ENCODE measurements at regions not wholly inside any gene's neighbourhood (a gene's known extent, or its start where the extent isn't known, plus 50 kb on each side); places are given as distances from the start of the nearest gene placed in this dataset.

DNA sequence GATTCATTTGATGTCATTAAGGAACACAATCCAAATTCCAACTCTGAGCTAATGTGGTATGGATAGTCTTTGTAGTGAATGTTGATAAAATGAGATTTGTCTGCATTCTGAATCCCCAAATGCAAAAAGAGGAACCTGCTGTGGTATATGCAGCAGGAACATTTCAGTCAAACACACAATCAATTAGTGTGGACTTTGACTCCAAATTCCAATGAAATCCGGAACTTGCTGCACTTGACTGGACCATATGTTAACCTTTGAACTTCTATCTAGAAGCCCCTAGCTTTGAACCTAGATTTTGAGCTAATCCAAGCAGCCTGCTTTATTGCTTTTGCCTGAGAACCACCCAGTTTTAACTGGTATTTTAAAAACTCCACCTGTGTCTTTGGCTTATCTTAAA, 341.3 kb downstream of the SPRY2 start:
- Histone ChIP-seq H3K27me3 (ENCODE audit: insufficient read depth, low read depth, severe bottlenecking) (no peaks in the 10 kb centered on the region), H3K9me3 (ENCODE audit: severe bottlenecking) (no peaks in the 10 kb centered on the region), H3K4me3 (ENCODE audit: low read depth, low read length) (no peak overlapping the region), H3K36me3 (no peaks in the 10 kb centered on the region), H3K27ac (no peak overlapping the region)
- no peak for DNase-seq
- no peak for TF ChIP-seq CTCF (IDR thresholded peaks at IDR 0.05; ENCODE audit: low read depth, low read length)

DNA sequence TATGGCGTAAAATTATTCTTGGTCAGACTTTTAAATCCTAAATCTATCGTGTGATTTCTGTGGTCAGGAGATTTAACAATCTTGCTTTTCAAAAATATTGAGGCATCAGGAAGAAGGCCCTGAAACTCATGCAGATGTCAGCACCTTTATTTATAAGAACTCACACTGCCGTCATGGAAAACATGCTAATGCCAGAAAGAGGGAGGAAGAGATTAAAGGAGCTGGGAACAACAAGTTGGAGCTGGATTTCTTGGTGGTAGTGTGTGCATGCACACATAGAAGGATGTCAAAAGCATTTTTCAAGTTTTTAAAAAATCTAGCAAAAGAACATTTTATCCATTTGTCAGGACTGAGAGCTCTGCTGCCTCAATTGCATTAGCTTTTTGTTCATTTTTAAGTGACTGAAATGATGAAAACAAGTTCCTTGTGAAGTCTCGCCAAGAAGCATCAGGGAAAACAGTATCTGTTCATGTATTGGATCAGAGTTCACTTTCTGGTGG, 342.5 kb downstream of the SPRY2 start:
- Histone ChIP-seq H3K36me3 (no peaks in the 10 kb centered on the region), H3K4me3 (ENCODE audit: low read depth, low read length) (no peak overlapping the region), H3K27ac (no peak overlapping the region), H3K27me3 (ENCODE audit: insufficient read depth, low read depth, severe bottlenecking) (no peaks in the 10 kb centered on the region), H3K9me3 (ENCODE audit: severe bottlenecking) (no peaks in the 10 kb centered on the region)
- DNase-seq: no peak
- no peak for TF ChIP-seq CTCF (IDR thresholded peaks at IDR 0.05; ENCODE audit: low read depth, low read length)

- H3K9me3 ChIP-seq (ENCODE audit: severe bottlenecking): no peaks in the 10 kb centered on the region
- H3K4me3 ChIP-seq (ENCODE audit: low read depth, low read length): no peak overlapping the region
- no peaks in the 10 kb centered on the region for H3K36me3 ChIP-seq
- H3K27ac ChIP-seq: no peak overlapping the region
- H3K27me3 ChIP-seq (ENCODE audit: insufficient read depth, low read depth, severe bottlenecking): no peaks in the 10 kb centered on the region
- no peak for DNase-seq
- no peak for TF ChIP-seq CTCF (IDR thresholded peaks at IDR 0.05; ENCODE audit: low read depth, low read length)
These were observed 343.7 kb downstream of the SPRY2 start for GRCh38 chr13:79997244-79997643.

DNA sequence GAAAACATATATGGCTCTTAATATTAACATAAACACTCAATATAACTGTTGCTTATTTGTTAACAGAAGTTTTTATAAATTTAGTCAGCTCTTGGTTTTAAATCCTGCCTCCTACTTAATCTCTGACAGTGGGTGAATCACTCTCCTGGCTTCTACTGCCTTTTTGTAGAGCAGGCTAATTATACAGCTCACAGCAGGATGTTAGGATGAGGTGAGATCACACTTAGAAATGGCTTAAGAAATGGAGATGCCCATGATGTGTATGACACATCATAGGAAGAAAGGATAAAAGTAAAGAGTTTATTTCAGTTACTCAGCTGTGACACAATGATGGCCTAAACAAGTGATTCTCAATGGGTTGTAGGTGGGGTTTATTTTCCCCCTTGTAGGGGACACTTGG, 345.6 kb downstream of the SPRY2 start:
- Histone ChIP-seq H3K27me3 (ENCODE audit: insufficient read depth, low read depth, severe bottlenecking) (no peaks in the 10 kb centered on the region), H3K9me3 (ENCODE audit: severe bottlenecking) (no peaks in the 10 kb centered on the region), H3K4me3 (ENCODE audit: low read depth, low read length) (no peak overlapping the region), H3K27ac (no peak overlapping the region), H3K36me3 (no peaks in the 10 kb centered on the region)
- TF ChIP-seq CTCF (IDR thresholded peaks at IDR 0.05; ENCODE audit: low read depth, low read length): no peak
- DNase-seq: no peak

DNA sequence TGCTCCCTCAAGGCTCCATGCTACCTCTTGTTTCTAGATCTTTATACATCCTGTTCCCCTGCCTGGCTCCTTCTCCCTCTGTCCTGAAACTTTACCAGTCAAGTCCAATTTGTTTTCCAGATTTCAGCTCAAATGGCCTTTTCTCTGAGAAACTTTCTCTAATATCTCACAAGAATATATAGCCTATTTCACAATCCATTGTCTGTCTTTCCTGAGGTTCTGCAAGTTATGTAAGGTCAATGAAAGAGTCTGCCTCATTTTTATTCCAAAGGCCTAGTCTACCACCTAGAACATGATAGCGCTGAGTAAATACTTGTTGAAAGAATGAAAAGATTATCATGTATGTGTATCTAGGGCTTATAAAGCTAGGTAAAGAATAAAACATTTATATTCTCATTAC, 348.8 kb downstream of the SPRY2 start:
- Histone ChIP-seq H3K27ac (no peak overlapping the region), H3K27me3 (ENCODE audit: insufficient read depth, low read depth, severe bottlenecking) (no peaks in the 10 kb centered on the region), H3K9me3 (ENCODE audit: severe bottlenecking) (no peaks in the 10 kb centered on the region), H3K4me3 (ENCODE audit: low read depth, low read length) (no peak overlapping the region), H3K36me3 (no peaks in the 10 kb centered on the region)
- no peak for DNase-seq
- TF ChIP-seq CTCF (IDR thresholded peaks at IDR 0.05; ENCODE audit: low read depth, low read length): no peak

DNA sequence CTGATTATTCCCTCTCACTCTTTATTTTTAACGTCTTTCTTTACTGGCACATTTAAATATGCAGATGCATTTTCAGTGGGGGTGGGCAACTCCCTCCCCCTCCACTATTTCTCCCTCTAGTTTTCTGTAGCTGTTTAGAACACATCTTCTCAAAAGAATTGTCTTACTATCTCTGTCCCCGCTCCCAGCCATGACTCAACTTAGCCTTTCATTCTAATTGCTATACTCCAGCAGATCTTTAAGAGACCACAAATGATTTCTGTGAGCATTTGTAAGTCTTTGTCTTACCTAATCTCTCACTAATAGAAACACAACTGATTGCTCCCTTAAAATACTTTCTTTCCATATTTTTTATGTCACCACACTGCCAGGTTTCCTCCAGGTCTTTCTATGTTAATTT, 350.9 kb downstream of the SPRY2 start:
- peak overlapping the region; percentile 22; the same call in 1 of the 2 replicates for H3K27ac ChIP-seq
- H3K9me3 ChIP-seq (ENCODE audit: severe bottlenecking): no peaks in the 10 kb centered on the region
- H3K36me3 ChIP-seq: no peaks in the 10 kb centered on the region
- no peaks in the 10 kb centered on the region for H3K27me3 ChIP-seq (ENCODE audit: insufficient read depth, low read depth, severe bottlenecking)
- no peak for TF ChIP-seq CTCF (IDR thresholded peaks at IDR 0.05; ENCODE audit: low read depth, low read length)
- no peak for DNase-seq
- no peak overlapping the region for H3K4me3 ChIP-seq (ENCODE audit: low read depth, low read length)
